T-helper 1 cell treated with Interleukin-12 subunit alpha and Interleukin-12 subunit beta and Interleukin-4 antibody, amounts not matched to agents 30 μg/mL and 1 μg/mL, for 36 hours (primary cell): ENCODE measurements at regions not wholly inside any gene's neighbourhood (a gene's known extent, or its start where the extent isn't known, plus 50 kb on each side); places are given as distances from the start of the nearest gene placed in this dataset.

ENCODE experiments used
- H3K27ac Mint-ChIP-seq: one replicate; pipeline ENCODE4 v1.8.0; 2021; ENCODE audit warnings: mild to moderate bottlenecking, mixed read lengths
- H3K27me3 Mint-ChIP-seq: one replicate; pipeline ENCODE4 v1.8.0; 2021; ENCODE audit warnings: low read depth, mixed read lengths
- H3K36me3 Mint-ChIP-seq: one replicate; pipeline ENCODE4 v1.8.0; 2021; ENCODE audit warnings: low read depth, mixed read lengths
- H3K4me1 Mint-ChIP-seq: one replicate; pipeline ENCODE4 v1.8.0; 2021; ENCODE audit warnings: low read depth, mixed read lengths
- H3K4me3 Mint-ChIP-seq: one replicate; pipeline ENCODE4 v1.8.0; 2021; ENCODE audit warnings: mild to moderate bottlenecking, moderate library complexity, mixed read lengths
- H3K9me3 Mint-ChIP-seq: one replicate; pipeline ENCODE4 v1.8.0; 2021; ENCODE audit warnings: mixed read lengths

DNA sequence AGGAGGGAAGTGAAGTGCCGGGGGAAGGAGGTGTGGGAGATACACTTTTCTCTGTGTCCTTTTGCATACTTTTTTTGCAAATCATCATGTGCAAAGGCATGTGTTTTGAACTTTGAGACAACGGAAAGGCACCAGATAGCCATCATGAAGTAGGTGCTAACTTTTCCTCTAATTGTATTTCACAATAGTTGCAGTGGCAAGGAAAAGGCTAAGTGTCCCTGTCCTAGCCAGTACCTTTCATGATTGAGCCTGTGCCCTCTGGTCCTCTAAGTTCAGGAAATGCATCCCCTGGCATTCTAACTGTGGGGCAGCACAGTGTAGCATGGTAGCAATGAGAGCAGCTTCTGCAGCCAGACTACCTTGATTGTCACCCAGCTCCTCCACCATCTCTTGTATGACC lies 186.2 kb downstream of the ADSS2 start:
- H3K4me3 Mint-ChIP-seq: no peak overlapping the region
- no peak overlapping the region for H3K27ac Mint-ChIP-seq
- H3K36me3 Mint-ChIP-seq: no peaks in the 10 kb centered on the region
- no peaks in the 10 kb centered on the region for H3K4me1 Mint-ChIP-seq
- peaks cover 31% of the 10 kb centered on the region for H3K27me3 Mint-ChIP-seq
- peaks cover 4% of the 10 kb centered on the region for H3K9me3 Mint-ChIP-seq

DNA sequence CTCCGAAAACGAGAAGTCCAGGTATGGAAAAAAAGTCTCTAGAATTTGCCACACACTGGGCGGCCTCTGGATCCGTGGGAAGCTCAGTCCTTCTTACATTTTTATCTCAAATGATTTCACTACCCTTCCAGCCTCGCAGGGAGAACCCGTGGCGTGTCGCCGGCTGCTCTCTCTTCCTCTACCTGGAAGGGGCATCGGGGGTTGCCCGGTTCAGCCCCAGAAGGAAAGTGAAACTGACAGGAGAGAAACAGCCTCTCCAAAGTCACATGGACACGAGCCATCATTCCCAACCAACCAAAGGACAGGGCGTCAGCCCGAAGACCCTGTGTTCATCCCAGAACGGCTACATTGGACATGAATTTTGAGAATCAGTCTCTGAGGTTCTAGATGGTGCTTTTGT lies 182.5 kb downstream of the ADSS2 start:
- Mint-ChIP-seq H3K4me1 (peaks cover 5% of the 10 kb centered on the region), H3K27ac (no peak overlapping the region), H3K9me3 (peaks cover 8% of the 10 kb centered on the region), H3K4me3 (no peak overlapping the region), H3K36me3 (no peaks in the 10 kb centered on the region), H3K27me3 (peaks cover 4% of the 10 kb centered on the region)

DNA sequence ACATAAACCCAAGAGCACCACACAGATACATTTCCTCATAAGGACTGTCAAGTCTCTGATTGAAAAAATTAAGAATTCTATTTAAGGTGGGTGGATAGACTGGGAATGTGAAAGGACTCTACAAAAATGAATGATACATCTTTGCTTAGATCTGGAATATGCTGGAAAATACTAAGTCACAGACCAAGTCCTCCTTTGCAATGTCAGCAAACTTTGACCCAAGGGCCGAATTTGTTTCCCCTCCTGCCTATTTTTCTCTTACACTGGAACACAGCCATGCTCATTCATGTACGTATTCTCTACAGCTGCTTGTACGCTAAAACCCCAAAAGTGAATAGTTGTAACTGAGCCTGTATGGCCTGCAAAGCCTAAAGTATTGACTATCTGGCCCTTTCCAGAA lies 180.7 kb downstream of the ADSS2 start:
- Mint-ChIP-seq H3K27me3 (no peaks in the 10 kb centered on the region), H3K4me1 (peaks cover 5% of the 10 kb centered on the region), H3K9me3 (peaks cover 8% of the 10 kb centered on the region), H3K4me3 (no peak overlapping the region), H3K36me3 (no peaks in the 10 kb centered on the region), H3K27ac (no peak overlapping the region)

DNA sequence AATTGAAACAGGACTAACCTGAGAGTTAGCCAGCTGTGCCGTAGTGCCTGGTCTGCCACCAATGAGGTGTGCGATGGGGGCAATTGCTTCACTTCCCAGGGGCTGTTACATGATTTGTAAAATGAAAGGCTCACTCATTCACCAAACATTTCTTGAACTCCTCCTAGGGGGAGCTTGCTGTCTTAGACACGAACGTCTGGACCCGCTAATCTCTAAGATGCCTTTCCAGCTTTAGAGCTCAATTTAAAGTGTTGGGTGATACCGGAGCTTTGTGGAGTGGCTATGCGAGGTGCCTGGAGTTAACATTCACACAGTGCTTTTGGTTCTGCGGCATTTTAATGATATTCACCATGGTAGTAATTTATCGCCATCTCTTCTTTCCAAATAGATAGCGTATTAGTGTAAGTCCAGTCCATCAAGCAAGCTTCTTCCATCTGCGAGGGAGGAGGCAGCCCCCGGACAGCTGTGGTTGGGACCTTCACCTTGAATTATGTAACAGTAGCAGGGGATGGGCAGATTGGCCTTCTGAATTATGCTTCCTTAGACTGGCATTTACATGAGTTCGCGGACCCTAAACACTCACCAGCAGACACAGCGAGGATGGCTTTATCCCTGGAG lies 179.9 kb downstream of the ADSS2 start:
- Mint-ChIP-seq H3K9me3 (peaks cover 8% of the 10 kb centered on the region), H3K4me3 (no peak overlapping the region), H3K4me1 (peaks cover 5% of the 10 kb centered on the region), H3K27ac (no peak overlapping the region), H3K36me3 (no peaks in the 10 kb centered on the region), H3K27me3 (no peaks in the 10 kb centered on the region)

DNA sequence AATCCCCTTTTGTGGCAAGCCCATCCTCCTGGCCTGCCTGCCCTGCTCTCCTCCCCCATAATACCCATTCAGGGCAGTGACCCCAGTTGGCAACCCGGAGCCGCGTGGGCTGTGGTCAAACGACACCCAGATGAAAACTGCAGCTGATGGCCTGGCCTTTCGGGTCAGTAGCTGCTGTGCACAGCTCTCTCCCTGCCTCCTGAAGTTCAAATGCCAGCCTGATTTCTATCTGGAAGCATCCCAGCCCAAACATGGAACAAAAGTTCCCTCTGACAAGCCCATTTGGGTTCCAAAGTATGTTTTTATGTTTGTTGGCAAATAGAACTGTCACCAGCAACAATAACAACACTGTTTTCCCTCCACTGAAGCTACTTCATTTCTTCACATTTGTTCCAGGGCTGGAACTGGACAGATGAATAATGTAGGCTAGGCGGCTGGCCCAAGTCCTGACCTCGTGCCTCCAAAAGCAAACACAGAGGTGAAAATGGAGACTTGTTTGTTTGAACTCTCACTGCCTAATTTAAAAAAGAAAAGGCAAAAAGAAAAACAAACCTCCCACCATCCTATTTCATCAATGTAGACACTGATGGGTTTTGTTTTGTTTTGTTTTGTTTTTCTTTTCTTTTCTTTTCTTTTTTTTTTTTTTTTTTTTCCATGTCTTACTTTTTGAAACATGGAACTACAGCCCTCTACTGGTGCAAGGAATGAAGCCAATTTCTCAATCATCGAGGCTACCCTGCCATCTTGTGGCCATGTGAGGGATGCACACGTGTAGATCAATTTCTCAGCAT lies 179.0 kb downstream of the ADSS2 start:
- Mint-ChIP-seq H3K27me3 (no peaks in the 10 kb centered on the region), H3K9me3 (peaks cover 8% of the 10 kb centered on the region), H3K27ac (no peak overlapping the region), H3K36me3 (no peaks in the 10 kb centered on the region), H3K4me3 (no peak overlapping the region), H3K4me1 (peaks cover 5% of the 10 kb centered on the region)

DNA sequence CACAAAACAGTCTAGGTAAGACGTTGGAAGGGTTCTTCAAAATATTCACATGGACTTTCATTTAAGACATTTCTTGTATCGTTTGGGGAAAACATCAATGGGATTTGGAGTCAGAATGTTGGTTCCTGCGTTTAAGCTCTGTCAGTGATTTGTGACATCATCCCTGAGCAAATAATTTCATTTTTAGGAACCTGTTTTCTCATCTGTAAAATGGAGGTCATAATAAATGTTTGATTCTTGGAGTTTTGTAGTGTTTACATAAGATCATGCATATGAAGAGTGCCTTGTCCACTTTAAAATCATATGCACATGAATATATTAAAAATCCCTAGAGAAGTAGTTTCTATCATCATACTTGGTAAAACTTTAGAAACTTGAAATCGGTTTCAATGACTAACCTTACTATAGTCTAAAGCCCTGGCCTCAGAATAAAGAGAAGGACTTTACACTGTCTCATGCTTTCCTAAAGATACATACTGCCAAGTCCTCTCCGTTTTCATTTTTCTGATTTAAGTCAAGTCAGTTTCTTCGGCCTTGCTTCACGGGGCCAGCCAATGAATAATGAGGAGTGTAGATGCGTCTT lies 178.4 kb downstream of the ADSS2 start:
- Mint-ChIP-seq H3K9me3 (peaks cover 8% of the 10 kb centered on the region), H3K27ac (no peak overlapping the region), H3K4me3 (no peak overlapping the region)

DNA sequence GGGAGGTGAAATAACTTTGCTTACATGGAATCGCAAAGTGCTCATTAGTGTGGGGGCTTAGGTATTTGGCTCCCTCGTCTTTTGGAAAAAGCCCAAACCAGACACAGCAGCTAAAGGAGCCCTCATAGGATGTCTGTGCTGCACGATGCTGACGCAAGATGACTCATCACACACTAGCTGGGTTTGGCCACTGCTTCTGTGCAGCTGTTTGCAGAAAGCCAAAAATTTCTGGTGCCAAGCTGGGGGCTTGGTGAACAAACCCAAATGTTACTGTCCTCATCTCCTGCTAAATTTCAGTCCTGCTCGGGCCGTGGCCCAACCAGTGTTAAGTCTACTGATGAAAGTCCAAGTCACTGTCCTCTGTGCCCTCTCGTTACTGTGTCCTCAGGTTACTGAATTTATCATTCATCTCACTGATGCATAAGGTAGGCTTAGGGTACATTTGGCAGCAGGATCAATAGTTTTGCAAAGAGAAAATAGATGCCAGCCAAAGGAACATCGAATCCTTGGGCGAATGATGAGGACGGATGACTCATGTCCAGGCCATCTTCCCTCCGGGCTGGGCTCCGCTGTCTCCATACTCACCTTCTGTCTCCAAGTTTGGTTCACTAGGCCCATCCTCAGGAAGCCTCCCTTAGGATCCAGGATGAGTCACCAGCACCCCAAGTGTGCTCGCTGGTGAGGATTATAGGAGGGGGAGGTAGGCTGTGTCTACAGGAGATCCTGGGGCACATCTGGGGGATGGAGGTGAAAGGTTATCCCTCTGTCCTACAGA lies 177.7 kb downstream of the ADSS2 start:
- Mint-ChIP-seq H3K9me3 (peaks cover 12% of the 10 kb centered on the region), H3K4me3 (no peak overlapping the region), H3K36me3 (no peaks in the 10 kb centered on the region), H3K27ac (no peak overlapping the region), H3K27me3 (no peaks in the 10 kb centered on the region), H3K4me1 (peaks cover 5% of the 10 kb centered on the region)

More for the DNA sequence above, 178.4 kb downstream of the ADSS2 start:
- Mint-ChIP-seq H3K27me3 (no peaks in the 10 kb centered on the region), H3K36me3 (no peaks in the 10 kb centered on the region), H3K4me1 (peaks cover 5% of the 10 kb centered on the region)

DNA sequence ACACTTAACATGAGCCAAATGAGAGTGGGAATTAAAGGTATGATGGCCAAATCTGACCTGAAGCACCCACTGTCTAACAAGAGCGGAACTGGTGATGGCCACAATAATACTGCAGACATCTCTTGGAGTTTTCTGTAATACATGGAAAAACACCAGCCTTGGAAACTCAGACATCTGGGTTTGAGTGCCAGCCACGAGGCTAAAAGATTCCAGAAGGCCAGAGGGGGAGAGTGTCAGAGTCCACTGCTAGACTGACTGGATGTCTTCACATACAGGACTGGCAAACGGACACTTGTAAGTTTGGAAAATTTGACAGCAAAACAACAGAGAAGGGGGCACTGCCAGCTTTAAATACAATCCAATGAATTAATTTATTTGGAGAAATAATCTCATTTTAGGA lies 175.1 kb downstream of the ADSS2 start:
- H3K4me1 Mint-ChIP-seq: peaks cover 5% of the 10 kb centered on the region
- no peak overlapping the region for H3K27ac Mint-ChIP-seq
- no peaks in the 10 kb centered on the region for H3K27me3 Mint-ChIP-seq
- peaks cover 3% of the 10 kb centered on the region for H3K9me3 Mint-ChIP-seq
- no peaks in the 10 kb centered on the region for H3K36me3 Mint-ChIP-seq
- no peak overlapping the region for H3K4me3 Mint-ChIP-seq

DNA sequence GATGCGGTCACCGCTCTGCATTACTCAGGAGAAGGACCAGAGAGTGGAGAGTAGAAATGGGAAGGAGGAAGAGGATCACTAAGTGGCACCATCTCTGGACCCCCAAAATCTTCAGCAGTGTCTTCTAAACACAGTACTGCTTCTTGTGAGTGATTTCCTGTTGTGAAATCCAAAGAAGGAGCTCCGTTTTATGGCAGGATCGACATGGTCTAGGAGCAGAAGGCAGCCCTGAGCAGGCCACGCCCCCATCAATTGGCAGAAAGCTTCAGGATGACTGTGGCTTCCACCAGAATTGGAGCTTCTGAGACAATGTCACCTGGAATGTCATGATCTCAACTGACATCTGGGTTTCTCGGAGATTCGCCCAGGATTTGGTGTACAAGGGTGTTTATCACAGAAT lies 171.5 kb downstream of the ADSS2 start:
- no peak overlapping the region for H3K27ac Mint-ChIP-seq
- no peak overlapping the region for H3K4me3 Mint-ChIP-seq
- H3K27me3 Mint-ChIP-seq: no peaks in the 10 kb centered on the region
- peaks cover 3% of the 10 kb centered on the region for H3K9me3 Mint-ChIP-seq
- H3K4me1 Mint-ChIP-seq: no peaks in the 10 kb centered on the region
- H3K36me3 Mint-ChIP-seq: no peaks in the 10 kb centered on the region

DNA sequence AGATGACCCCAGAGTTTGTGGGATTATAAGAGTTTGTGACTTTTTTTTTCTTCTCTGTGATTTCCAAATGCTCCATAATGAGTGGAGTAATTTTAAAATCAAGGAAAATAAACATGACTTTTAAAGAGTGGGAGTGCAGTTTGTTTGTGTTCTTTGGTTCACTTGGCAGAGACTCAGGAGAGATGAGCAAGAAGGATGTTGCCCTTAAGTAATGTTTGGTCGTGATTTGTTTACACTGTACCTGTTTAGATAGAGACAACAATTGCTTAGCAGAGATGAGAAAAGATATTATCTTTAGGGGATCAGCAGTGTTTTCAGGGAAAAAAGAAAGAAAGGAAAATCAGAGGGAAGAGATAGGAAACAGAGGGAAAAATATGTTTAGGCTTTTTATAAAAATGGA lies 170.8 kb downstream of the ADSS2 start:
- H3K36me3 Mint-ChIP-seq: no peaks in the 10 kb centered on the region
- no peak overlapping the region for H3K27ac Mint-ChIP-seq
- H3K4me1 Mint-ChIP-seq: no peaks in the 10 kb centered on the region
- H3K9me3 Mint-ChIP-seq: peaks cover 3% of the 10 kb centered on the region
- H3K27me3 Mint-ChIP-seq: no peaks in the 10 kb centered on the region
- no peak overlapping the region for H3K4me3 Mint-ChIP-seq

DNA sequence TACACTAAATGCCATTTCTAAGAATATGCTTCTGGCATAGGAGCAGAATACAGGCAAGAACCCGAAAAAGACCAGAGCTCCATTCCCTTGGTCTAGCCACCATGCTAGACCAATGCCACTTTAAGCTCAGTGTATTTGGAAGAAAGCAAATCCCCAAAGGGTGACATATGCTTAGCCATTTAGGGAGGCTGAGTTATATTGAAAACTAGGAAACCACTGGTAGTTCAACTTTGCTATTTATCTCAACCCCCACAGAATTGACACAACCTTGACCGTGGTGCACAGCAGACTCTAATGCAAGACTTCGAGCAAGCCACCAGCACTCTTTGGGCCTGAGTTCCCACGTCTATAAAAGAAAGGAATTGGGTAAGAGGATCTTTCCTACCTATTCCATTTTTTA lies 167.9 kb downstream of the ADSS2 start:
- peaks cover 6% of the 10 kb centered on the region for H3K27me3 Mint-ChIP-seq

DNA sequence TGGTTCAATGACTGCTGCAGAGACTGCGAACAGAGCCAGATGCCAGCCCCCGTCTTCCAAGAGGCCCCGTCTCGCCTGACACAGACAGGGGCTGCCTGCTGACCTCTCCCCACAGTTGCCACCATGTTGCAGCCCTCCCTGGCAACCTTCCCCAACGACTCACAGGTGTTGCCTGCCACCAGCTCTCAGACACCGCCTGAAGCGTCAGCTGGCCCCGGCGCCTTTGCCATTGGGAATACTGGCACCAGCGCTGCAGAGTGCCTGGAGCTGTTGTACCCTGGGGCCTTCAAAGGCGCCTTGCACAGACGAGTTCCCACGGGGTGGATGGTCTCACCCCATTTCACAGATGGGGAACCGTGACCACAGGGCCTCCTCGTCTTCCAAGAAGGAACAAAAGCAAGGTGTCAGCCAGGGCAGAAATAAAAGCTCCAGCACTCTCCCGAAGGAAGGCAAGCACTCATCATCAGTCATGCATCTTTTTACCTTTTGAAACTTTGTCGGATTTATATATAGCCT lies 167.0 kb downstream of the ADSS2 start:
- H3K36me3 Mint-ChIP-seq: no peaks in the 10 kb centered on the region
- no peak overlapping the region for H3K27ac Mint-ChIP-seq
- no peak overlapping the region for H3K4me3 Mint-ChIP-seq
- H3K9me3 Mint-ChIP-seq: peaks cover 7% of the 10 kb centered on the region
- peaks cover 11% of the 10 kb centered on the region for H3K27me3 Mint-ChIP-seq
- H3K4me1 Mint-ChIP-seq: no peaks in the 10 kb centered on the region

More for the DNA sequence above, 167.9 kb downstream of the ADSS2 start:
- Mint-ChIP-seq H3K36me3 (no peaks in the 10 kb centered on the region), H3K27ac (no peak overlapping the region), H3K4me1 (no peaks in the 10 kb centered on the region), H3K9me3 (peaks cover 6% of the 10 kb centered on the region), H3K4me3 (no peak overlapping the region)

DNA sequence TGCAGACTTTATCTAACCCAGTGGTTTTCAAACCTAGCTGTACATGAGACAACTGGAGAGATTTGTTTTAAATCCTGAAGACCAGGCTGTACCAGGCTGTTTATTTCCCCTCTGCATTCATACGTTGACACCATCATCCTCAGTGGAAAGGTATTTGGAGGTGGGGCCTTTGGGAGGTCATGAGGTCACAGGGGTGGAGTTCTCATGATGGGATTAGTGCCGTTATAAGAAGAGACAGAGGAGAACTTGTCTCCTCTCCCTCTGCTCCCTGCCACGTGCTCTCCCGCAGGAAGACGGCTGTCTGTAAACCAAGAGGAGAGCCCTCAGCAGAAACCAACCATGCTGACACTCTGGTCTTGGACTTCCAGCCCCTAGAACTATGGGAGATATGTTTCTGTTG lies 165.4 kb downstream of the ADSS2 start:
- H3K9me3 Mint-ChIP-seq: peaks cover 7% of the 10 kb centered on the region
- no peak overlapping the region for H3K4me3 Mint-ChIP-seq
- peaks cover 5% of the 10 kb centered on the region for H3K4me1 Mint-ChIP-seq
- H3K36me3 Mint-ChIP-seq: no peaks in the 10 kb centered on the region
- H3K27me3 Mint-ChIP-seq: peaks cover 18% of the 10 kb centered on the region
- H3K27ac Mint-ChIP-seq: no peak overlapping the region

DNA sequence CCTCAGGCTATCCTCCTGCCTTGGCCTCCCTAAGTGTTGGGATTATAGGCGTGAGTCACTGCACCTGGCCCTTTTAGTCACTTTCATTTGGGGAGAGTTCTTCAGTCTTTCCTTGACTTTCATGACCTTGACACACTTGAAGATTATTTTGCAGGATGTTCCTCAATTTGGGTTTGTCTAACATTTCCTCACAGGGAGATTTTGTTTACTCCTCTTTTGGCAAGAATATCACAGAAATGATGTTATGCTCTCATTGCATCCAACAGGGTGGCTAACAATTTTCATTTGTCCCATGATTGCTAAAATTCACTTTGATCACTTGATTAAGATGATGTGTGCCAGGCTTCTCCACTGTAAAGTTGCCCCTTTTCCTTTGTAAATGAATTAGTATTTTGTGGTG lies 164.0 kb downstream of the ADSS2 start:
- Mint-ChIP-seq H3K27ac (no peak overlapping the region), H3K4me1 (peaks cover 5% of the 10 kb centered on the region), H3K4me3 (no peak overlapping the region), H3K9me3 (peaks cover 7% of the 10 kb centered on the region), H3K36me3 (no peaks in the 10 kb centered on the region), H3K27me3 (peaks cover 21% of the 10 kb centered on the region)
